HCT116 (cell line): ENCODE measurements at regions not wholly inside any gene's neighbourhood (a gene's known extent, or its start where the extent isn't known, plus 50 kb on each side); places are given as distances from the start of the nearest gene placed in this dataset.

ENCODE experiments used
- POLR2A ChIP-seq: IDR thresholded peaks from 2 replicates; pipeline ENCODE4 v1.7.0; 2011; ENCODE audit warnings: borderline replicate concordance; ENCODE audit not compliant: insufficient read depth, insufficient read length; ENCODE audit errors: extremely low read depth
- ZNF274 ChIP-seq: fragments of 200-500 bp; sonication (Bioruptor generic); IDR thresholded peaks from 2 replicates; pipeline ENCODE4 v1.6.1; 2014; ENCODE audit warnings: mild to moderate bottlenecking, low read depth, low read length, inconsistent platforms

DNA sequence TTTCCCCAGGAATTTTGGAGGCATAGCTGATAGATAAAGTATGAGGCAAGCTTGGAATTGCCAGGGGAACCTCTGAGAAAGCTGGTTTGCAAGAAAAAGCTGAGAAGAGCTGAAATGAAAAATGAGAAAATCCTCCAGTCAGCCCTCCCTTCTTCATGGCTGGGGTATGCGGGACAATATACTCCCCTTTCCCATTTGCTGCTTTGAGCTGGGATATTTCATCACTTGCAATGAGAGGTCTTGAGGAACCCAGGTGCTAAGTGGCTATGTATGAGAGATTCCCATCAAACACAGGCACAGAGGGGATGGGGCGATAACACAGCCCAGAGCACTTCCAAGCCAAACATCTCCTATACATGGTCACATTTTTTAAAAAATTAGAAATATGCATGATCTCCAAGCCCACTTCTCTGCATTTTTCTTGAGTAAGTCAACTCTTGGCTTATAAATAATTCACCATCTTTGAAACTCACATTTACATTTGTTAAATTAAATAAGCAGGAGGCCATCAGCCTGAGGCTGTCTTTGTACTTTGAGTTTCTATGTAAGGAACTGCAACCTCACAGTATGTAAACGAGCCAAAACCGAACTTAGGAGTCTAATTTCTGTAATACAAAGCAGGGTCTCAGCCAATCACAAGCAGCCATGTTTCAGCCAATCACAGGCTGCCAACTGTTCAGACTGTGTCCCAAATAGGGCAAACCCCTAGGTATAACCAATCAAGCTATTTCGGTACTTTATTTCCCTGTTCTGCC is 983.6 kb upstream of the NR2F2 start:
- no peak for TF ChIP-seq ZNF274
- no peak for TF ChIP-seq POLR2A
